Neural cell (in vitro differentiated cells): ENCODE measurements at regions not wholly inside any gene's neighbourhood (a gene's known extent, or its start where the extent isn't known, plus 50 kb on each side); places are given as distances from the start of the nearest gene placed in this dataset.

Source experiments
- POLR2AphosphoS5 ChIP-seq: IDR thresholded peaks from 2 replicates; pipeline ENCODE4 v1.6.1; 2012
- TF ChIP-seq, protein P1 (sequence below): fragments of 450-650 bp; IDR thresholded peaks from 2 replicates; pipeline ENCODE4 v1.5.1; 2014; ENCODE audit warnings: antibody characterized with exemption, mild to moderate bottlenecking, moderate library complexity; ENCODE audit not compliant: poor library complexity, severe bottlenecking

DNA sequence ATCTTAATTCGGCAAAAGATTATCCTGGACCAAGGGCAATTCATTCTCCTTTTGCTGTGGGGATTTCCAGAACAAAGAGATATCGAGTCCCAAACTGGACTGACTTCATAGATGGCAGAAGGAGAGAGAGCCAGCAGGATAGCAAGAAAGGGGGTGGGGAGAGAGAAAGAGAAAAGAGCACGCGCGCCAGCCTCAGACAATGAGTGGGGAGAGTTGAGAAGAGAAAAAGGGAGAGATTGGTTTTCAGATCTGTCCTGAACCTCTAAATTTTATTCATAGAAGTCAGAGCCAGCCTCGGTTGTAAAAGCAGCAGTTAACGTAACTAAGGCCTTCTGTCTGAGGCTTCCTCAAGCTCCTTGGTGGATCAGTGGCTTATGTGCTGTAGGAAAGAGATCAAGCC lies 55.3 kb upstream of the ALDH1B1 start:
- TF ChIP-seq, protein P1, sequence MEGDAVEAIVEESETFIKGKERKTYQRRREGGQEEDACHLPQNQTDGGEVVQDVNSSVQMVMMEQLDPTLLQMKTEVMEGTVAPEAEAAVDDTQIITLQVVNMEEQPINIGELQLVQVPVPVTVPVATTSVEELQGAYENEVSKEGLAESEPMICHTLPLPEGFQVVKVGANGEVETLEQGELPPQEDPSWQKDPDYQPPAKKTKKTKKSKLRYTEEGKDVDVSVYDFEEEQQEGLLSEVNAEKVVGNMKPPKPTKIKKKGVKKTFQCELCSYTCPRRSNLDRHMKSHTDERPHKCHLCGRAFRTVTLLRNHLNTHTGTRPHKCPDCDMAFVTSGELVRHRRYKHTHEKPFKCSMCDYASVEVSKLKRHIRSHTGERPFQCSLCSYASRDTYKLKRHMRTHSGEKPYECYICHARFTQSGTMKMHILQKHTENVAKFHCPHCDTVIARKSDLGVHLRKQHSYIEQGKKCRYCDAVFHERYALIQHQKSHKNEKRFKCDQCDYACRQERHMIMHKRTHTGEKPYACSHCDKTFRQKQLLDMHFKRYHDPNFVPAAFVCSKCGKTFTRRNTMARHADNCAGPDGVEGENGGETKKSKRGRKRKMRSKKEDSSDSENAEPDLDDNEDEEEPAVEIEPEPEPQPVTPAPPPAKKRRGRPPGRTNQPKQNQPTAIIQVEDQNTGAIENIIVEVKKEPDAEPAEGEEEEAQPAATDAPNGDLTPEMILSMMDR, result no peak
- TF ChIP-seq POLR2AphosphoS5, result no peak
